IMR-90 (cell line): ENCODE measurements at regions not wholly inside any gene's neighbourhood (a gene's known extent, or its start where the extent isn't known, plus 50 kb on each side); places are given as distances from the start of the nearest gene placed in this dataset.

ENCODE experiments used
- ATAC-seq: fragments of 200-7000 bp; cut with Tn5 transposase; 2 replicates; pipeline ENCODE4 v1.9.1; 2020; ENCODE audit warnings: low read depth, mild to moderate bottlenecking, moderate library complexity
- BruUV-seq: library from RNA; stranded (reverse); fragments of 400-500 nt; replicated peaks from 2 replicates; lab custom pipeline; 2021; lab: Mats Ljungman, UMichigan
- CTCF ChIA-PET: fragments of 300-600 bp; formaldehyde crosslinking; extraction: SDS; loops from one replicate; lab custom pipeline; 2021; ENCODE audit warnings: antibody characterized with exemption; lab: Yijun Ruan, JAX
- POLR2A ChIA-PET: fragments of 300-600 bp; sonication (Branson Sonifier 250); formaldehyde crosslinking; loops from one replicate; lab custom pipeline; 2022; ENCODE audit warnings: antibody characterized with exemption; ENCODE audit not compliant: unreplicated experiment; lab: Charles Lee
- DNase-seq: peaks from one replicate; pipeline ENCODE4 v3.0.0; 2013
- H2AFZ ChIP-seq: replicated peaks from 2 replicates; pipeline ENCODE3; 2013; ENCODE audit warnings: low read length, mild to moderate bottlenecking; ENCODE audit not compliant: poor library complexity
- H2AK5ac ChIP-seq: 2 replicates; pipeline ENCODE4 v1.6.1; 2013; ENCODE audit warnings: low read depth, low read length, inconsistent platforms
- H2AK9ac ChIP-seq: replicated peaks from 2 replicates; pipeline ENCODE3; 2013; ENCODE audit warnings: mild to moderate bottlenecking, low read depth, low read length, moderate library complexity; ENCODE audit not compliant: poor library complexity
- H2BK120ac ChIP-seq: 2 replicates; pipeline ENCODE4 v1.6.1; 2013; ENCODE audit warnings: low read depth, low read length, inconsistent platforms
- H2BK15ac ChIP-seq: 3 replicates; pipeline ENCODE4 v1.6.1; 2013; ENCODE audit warnings: low read depth, low read length, inconsistent platforms
- H2BK20ac ChIP-seq: 2 replicates; pipeline ENCODE4 v1.6.1; 2013; ENCODE audit warnings: low read depth, mild to moderate bottlenecking, inconsistent platforms, low read length, moderate library complexity
- H2BK5ac ChIP-seq: 2 replicates; pipeline ENCODE4 v1.6.1; 2013; ENCODE audit warnings: mild to moderate bottlenecking, low read depth, low read length, inconsistent platforms; ENCODE audit not compliant: poor library complexity, severe bottlenecking
- H3K14ac ChIP-seq: replicated peaks from 2 replicates; pipeline ENCODE4 v1.6.1; 2013; ENCODE audit warnings: low read depth, low read length, inconsistent platforms
- H3K18ac ChIP-seq: 2 replicates; pipeline ENCODE4 v1.6.1; 2013; ENCODE audit warnings: low read depth, low read length, control low read depth
- H3K23ac ChIP-seq: 2 replicates; pipeline ENCODE4 v1.6.1; 2013; ENCODE audit warnings: low read depth, low read length, inconsistent platforms
- H3K27ac ChIP-seq: 2 replicates; pipeline ENCODE4 v1.5.1; 2013; ENCODE audit warnings: mild to moderate bottlenecking, control low read depth, low read length; ENCODE audit not compliant: insufficient read depth
- H3K27me3 ChIP-seq: 2 replicates; pipeline ENCODE4 v1.6.1; 2013; ENCODE audit warnings: low read length; ENCODE audit not compliant: control insufficient read depth, insufficient read depth
- H3K36me3 ChIP-seq: 2 replicates; pipeline ENCODE4 v1.6.1; 2013; ENCODE audit warnings: low read length, mixed read lengths; ENCODE audit not compliant: control insufficient read depth, insufficient read depth
- H3K4ac ChIP-seq: 2 replicates; pipeline ENCODE4 v1.6.1; 2013; ENCODE audit warnings: low read depth, low read length, inconsistent platforms
- H3K4me1 ChIP-seq: 2 replicates; pipeline ENCODE4 v1.6.1; 2013; ENCODE audit warnings: low read length, mixed read lengths; ENCODE audit not compliant: control insufficient read depth, insufficient read depth
- H3K4me2 ChIP-seq: 2 replicates; pipeline ENCODE4 v1.6.1; 2013; ENCODE audit warnings: low read depth, mild to moderate bottlenecking, control low read depth, low read length, moderate library complexity
- H3K4me3 ChIP-seq: 2 replicates; pipeline ENCODE4 v1.5.1; 2013; ENCODE audit warnings: low read depth, mild to moderate bottlenecking, control low read depth, low read length, moderate library complexity; ENCODE audit not compliant: insufficient read depth
- H3K56ac ChIP-seq: 2 replicates; pipeline ENCODE4 v1.6.1; 2013; ENCODE audit warnings: low read length, inconsistent platforms; ENCODE audit not compliant: insufficient read depth; ENCODE audit errors: extremely low read depth
- H3K79me1 ChIP-seq, 2 experiments: 2 replicates each; pipeline ENCODE4 v1.6.1; 2013; ENCODE audit warnings: low read length in 2 of 2, inconsistent platforms in 1 of 2, low read depth in 1 of 2
- H3K9ac ChIP-seq: 2 replicates; pipeline ENCODE4 v1.6.1; 2013; ENCODE audit warnings: low read depth, low read length, control low read depth
- H3K9me1 ChIP-seq: 2 replicates; pipeline ENCODE4 v1.6.1; 2013; ENCODE audit warnings: low read length, inconsistent platforms; ENCODE audit not compliant: insufficient read depth
- H3K9me3 ChIP-seq: 2 replicates; pipeline ENCODE4 v1.6.1; 2013; ENCODE audit warnings: low read length; ENCODE audit not compliant: control insufficient read depth, insufficient read depth
- H4K20me1 ChIP-seq: 2 replicates; pipeline ENCODE4 v1.6.1; 2013; ENCODE audit warnings: low read length, inconsistent platforms; ENCODE audit not compliant: insufficient read depth
- H4K5ac ChIP-seq: 2 replicates; pipeline ENCODE4 v1.6.1; 2013; ENCODE audit warnings: mild to moderate bottlenecking, low read depth, low read length, control low read depth
- H4K8ac ChIP-seq, 2 experiments: 2 replicates each; pipeline ENCODE4 v1.6.1; 2013; ENCODE audit warnings: low read depth in 2 of 2, low read length in 2 of 2, control low read depth in 1 of 2, inconsistent platforms in 1 of 2
- H4K91ac ChIP-seq: 2 replicates; pipeline ENCODE4 v1.6.1; 2013; ENCODE audit warnings: low read depth, low read length, inconsistent platforms; ENCODE audit not compliant: insufficient read depth
- FOS ChIP-seq: fragments of 150-350 bp; IDR thresholded peaks from 2 replicates; pipeline ENCODE4 v1.6.1; 2016; ENCODE audit warnings: low read depth, low read length
- MAFK ChIP-seq: IDR thresholded peaks from 2 replicates; pipeline ENCODE4 v1.6.1; 2012; ENCODE audit warnings: low read depth, low read length, improper control_type of control experiment
- MAZ ChIP-seq: IDR thresholded peaks from 2 replicates; pipeline ENCODE4 v1.6.1; 2012; ENCODE audit warnings: low read depth, mild to moderate bottlenecking, low read length, improper control_type of control experiment, moderate library complexity, borderline replicate concordance
- MXI1 ChIP-seq: IDR thresholded peaks from 2 replicates; pipeline ENCODE4 v1.6.1; 2012; ENCODE audit warnings: low read depth, mild to moderate bottlenecking, low read length, moderate library complexity, borderline replicate concordance
- NFE2L2 ChIP-seq: fragments of 150-350 bp; IDR thresholded peaks from 2 replicates; pipeline ENCODE4 v1.6.1; 2016; ENCODE audit warnings: low read depth, mild to moderate bottlenecking, low read length
- POLR2A ChIP-seq: IDR thresholded peaks from 2 replicates; pipeline ENCODE4 v1.6.1; 2012; ENCODE audit warnings: mild to moderate bottlenecking, low read depth, low read length
- RCOR1 ChIP-seq: IDR thresholded peaks from 2 replicates; pipeline ENCODE4 v1.6.1; 2012; ENCODE audit warnings: mild to moderate bottlenecking, low read length, improper control_type of control experiment; ENCODE audit not compliant: insufficient replicate concordance
- whole genome bisulfite sequencing, 2 experiments: methylation state at CpG; one replicate each; pipeline versions ENCODE4 v1.1.5 to v1.1.7; 2013; ENCODE audit warnings: missing lambda C conversion rate in 2 of 2; ENCODE audit not compliant: insufficient read length in 1 of 2; ENCODE audit errors: extremely low coverage in 2 of 2; 5-methylcytosine and 5-hydroxymethylcytosine counted together
- dilution Hi-C: fragments of 300-500 bp; cut with HindIII; formaldehyde crosslinking; loops from one replicate; pipeline ENCODE4 v1.14.3; 2018; ENCODE audit warnings: low sequenced_read_pairs; ENCODE audit not compliant: unreplicated experiment
- in situ Hi-C: fragments of 300-500 bp; cut with MboI; formaldehyde crosslinking; loops from 3 replicates; pipeline ENCODE4 v1.14.3; 2019; ENCODE audit warnings: low sequenced_read_pairs, inconsistent platforms, mixed read lengths
- intact Hi-C: fragments of 100-400 bp; cut with micrococcal nuclease; formaldehyde crosslinking; loops from 2 replicates; pipeline ENCODE4 v1.10.0; 2022
- TF ChIP-seq, protein P1 (sequence below): fragments of 150-350 bp; IDR thresholded peaks from 2 replicates; pipeline ENCODE4 v1.6.1; 2016; ENCODE audit warnings: low read depth, mild to moderate bottlenecking, low read length, moderate library complexity, borderline replicate concordance
- TF ChIP-seq, protein P2 (sequence below): fragments of 150-350 bp; IDR thresholded peaks from 2 replicates; pipeline ENCODE4 v1.6.1; 2017; ENCODE audit warnings: mild to moderate bottlenecking, antibody characterized with exemption, low read length, low read depth
- TF ChIP-seq, protein P3 (sequence below): conservative IDR thresholded peaks from 2 replicates; pipeline ENCODE4 v1.5.1; 2012; ENCODE audit warnings: mild to moderate bottlenecking, low read depth, low read length, improper control_type of control experiment

DNA sequence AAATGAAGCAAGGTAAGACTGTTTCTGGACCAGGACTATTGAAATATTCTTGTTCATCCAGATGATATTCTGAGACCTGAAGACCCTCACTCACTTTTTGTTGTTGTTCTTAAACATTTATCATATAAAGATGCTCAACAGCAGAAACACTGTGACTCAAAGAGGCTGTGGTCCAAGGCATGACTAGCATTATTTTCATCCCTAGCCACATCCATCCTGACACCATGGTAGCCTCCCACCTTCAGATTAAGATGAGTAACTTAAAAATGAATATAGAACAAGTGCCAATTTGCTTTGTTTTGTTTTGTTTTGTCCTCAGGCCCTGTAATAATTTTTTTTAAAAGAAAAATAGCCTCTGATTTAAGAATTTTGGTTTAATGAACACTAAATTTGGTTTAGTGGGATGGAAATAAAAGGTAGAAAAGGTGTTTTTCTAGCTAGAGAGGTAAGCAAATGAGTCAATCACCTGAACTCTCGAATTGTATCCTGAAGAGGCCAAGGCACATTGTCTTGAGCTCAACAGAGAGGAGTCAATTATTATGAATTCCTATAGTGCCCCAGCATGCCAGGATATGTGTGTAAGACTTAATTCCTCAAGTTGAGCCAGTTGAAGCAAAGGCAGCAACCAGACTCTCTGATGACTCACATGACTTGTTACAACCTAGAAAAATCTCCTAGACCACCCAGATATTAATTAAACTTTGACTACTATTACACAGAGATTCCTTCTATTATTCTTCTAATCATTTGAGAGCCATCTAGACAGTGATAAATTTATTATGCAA, 380.1 kb upstream of the TUSC1 start:
- Histone ChIP-seq H2BK5ac (no peak overlapping the region), H3K36me3 (no peaks in the 10 kb centered on the region), H2BK120ac (no peak overlapping the region), H3K4me1 (no peaks in the 10 kb centered on the region), H3K14ac (no peak overlapping the region), H3K79me1 (no peaks in the 10 kb centered on the region), H2AK9ac (no peak overlapping the region), H3K4ac (no peak overlapping the region), H2BK20ac (no peak overlapping the region), H2AFZ (no peak overlapping the region), H4K91ac (no peak overlapping the region), H3K56ac (no peak overlapping the region), H3K4me2 (no peak overlapping the region), H4K8ac (no peak overlapping the region), H3K18ac (no peak overlapping the region), H3K9me1 (no peaks in the 10 kb centered on the region), H3K4me3 (no peak overlapping the region), H2BK15ac (no peak overlapping the region), H3K27ac (no peak overlapping the region), H3K9me3 (no peaks in the 10 kb centered on the region), H3K23ac (no peak overlapping the region), H3K9ac (no peak overlapping the region), H3K27me3 (no peaks in the 10 kb centered on the region), H2AK5ac (no peak overlapping the region), H4K5ac (no peak overlapping the region), H4K20me1 (no peaks in the 10 kb centered on the region)
- no peak for TF ChIP-seq MAFK
- TF ChIP-seq, protein P1, sequence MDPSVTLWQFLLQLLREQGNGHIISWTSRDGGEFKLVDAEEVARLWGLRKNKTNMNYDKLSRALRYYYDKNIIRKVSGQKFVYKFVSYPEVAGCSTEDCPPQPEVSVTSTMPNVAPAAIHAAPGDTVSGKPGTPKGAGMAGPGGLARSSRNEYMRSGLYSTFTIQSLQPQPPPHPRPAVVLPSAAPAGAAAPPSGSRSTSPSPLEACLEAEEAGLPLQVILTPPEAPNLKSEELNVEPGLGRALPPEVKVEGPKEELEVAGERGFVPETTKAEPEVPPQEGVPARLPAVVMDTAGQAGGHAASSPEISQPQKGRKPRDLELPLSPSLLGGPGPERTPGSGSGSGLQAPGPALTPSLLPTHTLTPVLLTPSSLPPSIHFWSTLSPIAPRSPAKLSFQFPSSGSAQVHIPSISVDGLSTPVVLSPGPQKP = no peak
- TF ChIP-seq, protein P2, sequence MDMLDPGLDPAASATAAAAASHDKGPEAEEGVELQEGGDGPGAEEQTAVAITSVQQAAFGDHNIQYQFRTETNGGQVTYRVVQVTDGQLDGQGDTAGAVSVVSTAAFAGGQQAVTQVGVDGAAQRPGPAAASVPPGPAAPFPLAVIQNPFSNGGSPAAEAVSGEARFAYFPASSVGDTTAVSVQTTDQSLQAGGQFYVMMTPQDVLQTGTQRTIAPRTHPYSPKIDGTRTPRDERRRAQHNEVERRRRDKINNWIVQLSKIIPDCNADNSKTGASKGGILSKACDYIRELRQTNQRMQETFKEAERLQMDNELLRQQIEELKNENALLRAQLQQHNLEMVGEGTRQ = no peak
- TF ChIP-seq MAZ = no peak
- TF ChIP-seq MXI1 = no peak
- TF ChIP-seq POLR2A = no peak
- TF ChIP-seq FOS = no peak
- TF ChIP-seq, protein P3, sequence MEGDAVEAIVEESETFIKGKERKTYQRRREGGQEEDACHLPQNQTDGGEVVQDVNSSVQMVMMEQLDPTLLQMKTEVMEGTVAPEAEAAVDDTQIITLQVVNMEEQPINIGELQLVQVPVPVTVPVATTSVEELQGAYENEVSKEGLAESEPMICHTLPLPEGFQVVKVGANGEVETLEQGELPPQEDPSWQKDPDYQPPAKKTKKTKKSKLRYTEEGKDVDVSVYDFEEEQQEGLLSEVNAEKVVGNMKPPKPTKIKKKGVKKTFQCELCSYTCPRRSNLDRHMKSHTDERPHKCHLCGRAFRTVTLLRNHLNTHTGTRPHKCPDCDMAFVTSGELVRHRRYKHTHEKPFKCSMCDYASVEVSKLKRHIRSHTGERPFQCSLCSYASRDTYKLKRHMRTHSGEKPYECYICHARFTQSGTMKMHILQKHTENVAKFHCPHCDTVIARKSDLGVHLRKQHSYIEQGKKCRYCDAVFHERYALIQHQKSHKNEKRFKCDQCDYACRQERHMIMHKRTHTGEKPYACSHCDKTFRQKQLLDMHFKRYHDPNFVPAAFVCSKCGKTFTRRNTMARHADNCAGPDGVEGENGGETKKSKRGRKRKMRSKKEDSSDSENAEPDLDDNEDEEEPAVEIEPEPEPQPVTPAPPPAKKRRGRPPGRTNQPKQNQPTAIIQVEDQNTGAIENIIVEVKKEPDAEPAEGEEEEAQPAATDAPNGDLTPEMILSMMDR = no peak
- TF ChIP-seq RCOR1 = no peak
- no peak for TF ChIP-seq NFE2L2
- dilution Hi-C loops (no loop called here), intact Hi-C loops (no loop called here), in situ Hi-C loops (no loop called here)
- ChIA-PET CTCF (no interaction called here), POLR2A (no interaction called here)
- no TSS peak for BruUV-seq
- ATAC-seq (no peak), DNase-seq (no peak)
- WGBS, 2 experiments = 0% methylated on average over 1 of the region's 1 CpG; no CpG with 5 or more reads in 1 of the 2 experiments
